ENCODE measurements at regions not wholly inside any gene's neighbourhood (a gene's known extent, or its start where the extent isn't known, plus 50 kb on each side); places are given as distances from the start of the nearest gene placed in this dataset.
"Not testable (repeated sequence)": the region's sequence is repeated elsewhere in the genome, so short reads cannot be mapped to it uniquely, and the experiment has no call there.

DNA sequence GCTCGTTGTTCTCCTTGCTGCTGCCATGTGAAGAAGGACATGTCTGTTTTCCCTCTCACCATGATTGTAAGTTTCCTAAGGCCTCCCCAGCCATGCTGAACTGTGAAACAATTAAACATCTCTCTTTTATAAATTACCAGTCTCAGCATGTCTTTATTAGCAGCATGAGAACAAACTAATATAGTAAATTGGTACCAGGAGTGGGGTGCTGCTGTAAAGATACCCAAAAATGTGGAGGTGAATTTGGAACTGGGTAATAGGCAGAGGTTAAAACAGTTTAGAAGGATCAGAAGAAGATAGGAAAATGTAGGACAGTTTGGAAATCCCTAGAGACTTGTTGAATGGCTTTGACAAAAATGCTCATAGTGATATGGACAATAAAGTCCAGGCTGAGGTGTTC is 576.7 kb downstream of the EPM2A start:
- DNase-seq (ENCODE audit: low read depth) = not testable (repeated sequence)

DNA sequence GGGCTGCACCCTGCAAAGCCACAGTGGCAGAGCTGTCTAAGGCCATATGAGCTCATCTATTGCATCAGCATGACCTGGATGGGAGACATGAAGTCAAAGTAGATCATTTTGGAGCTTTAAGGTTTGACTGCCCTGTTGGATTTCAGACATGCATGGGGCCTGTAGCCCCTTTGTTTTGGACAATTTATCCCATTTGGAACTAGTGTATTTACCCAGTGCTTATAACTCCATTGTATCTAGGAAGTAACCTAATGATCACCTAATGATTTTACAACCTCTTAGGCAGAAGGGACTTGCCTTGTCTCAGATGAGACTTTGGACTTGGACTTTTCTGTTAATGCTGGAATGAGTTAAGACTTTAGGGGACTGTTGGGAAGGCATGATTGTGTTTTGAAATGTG is 575.4 kb downstream of the EPM2A start:
- no peak for DNase-seq (ENCODE audit: low read depth)

DNA sequence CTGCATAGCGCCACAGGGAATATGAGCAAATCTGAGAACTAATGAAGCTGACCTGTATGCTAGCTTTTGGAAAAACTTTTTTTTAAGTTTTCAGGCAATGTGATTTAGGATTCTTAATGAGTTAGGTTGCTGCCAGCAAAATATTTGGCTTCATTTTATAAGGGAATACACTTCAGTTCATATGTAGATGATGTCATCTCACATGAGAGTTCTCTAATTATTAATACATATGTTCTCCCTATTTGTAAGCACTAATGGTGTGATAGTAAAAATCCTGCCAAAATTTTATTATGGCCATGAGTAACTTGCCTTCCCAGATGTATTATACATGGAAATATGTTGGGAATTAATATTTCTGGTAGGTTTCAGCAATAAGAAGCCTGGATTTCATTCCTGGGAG is 573.8 kb downstream of the EPM2A start:
- DNase-seq (ENCODE audit: low read depth) = no peak

DNA sequence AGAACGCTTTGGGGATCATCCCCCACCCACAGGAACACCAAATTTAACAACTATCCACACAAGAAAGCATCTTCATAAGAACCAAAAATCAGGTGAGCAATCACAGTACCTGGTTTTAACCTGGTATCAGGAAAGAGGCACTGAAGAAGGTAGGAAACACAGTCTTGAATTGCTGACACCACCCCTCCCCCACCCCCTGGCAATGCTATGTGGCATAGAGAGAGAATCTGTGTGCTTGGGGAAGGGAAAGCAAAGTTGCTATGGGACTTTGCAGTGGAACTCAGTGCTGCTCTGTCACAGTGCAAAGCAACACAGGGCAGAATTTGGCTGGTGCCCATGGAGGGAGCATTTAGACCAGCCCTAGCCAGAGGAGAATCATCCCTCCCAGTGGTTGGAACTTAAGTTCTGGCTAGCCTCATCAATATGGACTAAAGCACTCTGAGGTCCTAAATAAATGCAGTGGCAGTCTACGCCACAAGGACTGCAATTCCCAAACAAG is 565.5 kb downstream of the EPM2A start:
- no peak for DNase-seq (ENCODE audit: low read depth)

DNA sequence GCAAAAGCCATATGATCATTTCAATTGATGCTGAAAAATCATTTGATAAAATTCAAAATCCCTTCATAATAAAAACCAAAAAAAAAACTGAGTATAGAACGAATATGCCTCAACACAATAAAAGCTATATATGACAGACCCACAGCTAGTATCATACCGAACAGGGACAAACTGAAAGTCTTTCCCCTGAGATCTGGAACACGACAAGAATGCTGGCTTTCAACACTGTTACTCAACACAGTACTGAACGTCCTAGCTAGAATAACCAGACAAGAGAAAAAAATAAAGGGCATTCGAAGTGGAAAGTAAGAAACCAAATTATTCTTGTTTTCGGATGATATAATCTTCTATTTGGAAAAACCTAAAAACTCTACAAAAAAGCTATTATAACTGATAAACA is 559.9 kb downstream of the EPM2A start:
- DNase-seq (ENCODE audit: low read depth) = no peak

DNA sequence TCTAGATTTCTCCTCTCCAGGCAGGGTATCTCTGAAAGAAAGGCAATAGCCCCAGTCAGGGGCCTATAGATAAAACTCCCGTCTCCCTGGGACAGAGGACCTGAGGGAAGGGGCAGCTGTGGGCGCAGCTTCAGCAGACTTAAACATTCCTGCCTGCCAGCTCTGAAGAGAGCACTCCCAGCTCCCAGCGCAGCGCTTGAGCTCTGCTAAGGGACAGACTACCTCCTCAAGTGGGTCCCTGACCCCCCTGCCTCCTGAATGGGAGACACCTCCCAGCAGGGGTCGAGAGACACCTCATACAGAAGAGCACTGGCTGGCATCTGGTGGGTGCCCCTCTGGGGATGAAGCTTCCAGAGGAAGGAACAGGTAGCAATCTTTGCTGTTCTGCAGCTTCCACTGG is 556.9 kb downstream of the EPM2A start:
- DNase-seq (ENCODE audit: low read depth) = no peak

DNA sequence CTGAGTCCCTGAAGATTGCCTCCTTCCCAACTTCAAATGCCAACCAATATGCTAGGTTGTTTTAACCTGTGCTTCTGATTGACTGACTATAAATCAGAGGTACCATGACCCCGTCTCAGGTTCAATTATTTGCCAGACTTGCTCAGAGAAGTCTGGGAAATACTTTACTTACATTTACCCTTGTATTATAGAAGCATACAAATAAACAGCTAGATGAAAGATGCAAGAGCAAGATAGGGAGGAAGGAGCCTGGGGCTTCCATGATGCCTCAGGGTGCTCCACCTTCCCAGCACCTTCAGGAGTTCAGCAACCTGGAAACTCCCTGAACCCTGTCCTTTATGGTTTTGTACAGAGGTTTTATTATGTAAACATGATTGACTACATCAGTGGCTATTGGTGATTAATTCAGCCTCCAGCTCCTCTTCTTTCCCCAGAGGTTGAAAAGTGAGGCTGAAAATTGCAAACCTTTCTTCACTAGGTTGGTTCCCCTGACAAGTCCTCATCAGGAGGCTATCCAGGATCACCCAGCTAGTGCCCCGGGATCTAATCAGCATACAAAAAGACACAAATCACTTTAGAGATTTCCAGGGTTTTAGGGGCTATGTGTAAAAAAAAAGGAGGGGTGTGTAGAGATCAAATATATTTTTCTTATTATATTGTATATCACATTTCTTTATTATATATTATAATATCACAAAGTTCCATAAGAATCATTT is 547.7 kb downstream of the EPM2A start:
- DNase-seq (ENCODE audit: low read depth) = no peak

DNA sequence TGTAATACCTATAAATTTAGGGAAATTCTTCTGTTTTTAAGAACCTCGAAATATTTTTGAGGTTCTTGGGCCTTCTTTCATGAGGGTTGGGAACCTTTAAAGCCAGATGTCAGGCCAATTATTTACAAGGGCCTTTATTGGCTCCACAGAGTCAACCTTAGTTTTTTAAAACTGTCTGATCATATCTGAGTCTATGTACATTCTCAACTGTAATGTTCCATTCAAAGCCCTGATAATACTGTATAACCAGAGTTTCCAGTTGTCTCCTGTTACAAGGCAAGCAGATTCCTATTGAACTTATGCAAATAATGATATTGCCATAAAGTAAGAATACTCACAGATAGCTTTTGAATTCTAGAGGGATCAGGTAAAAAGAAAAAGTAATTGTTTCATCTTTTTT is 545.5 kb downstream of the EPM2A start:
- no peak for DNase-seq (ENCODE audit: low read depth)

DNA sequence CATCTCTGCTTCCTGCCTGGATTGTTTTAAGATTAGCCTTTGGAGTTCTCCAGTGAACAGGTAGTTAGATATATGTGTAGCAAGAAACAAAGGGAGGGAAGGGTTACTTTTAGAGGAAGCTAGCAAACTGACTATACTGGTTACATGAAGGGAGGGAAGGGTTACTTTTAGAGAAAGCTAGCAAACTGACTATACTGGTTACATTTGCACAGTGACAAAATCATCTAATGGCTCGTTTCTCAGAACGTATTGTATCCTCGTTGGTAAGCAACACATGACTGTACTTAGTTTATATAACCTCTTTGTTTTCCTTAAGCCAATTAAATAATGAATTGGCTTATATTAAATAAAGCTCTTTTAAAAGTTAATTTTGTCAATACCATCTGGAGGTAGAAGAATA is 540.9 kb downstream of the EPM2A start:
- DNase-seq (ENCODE audit: low read depth) = no peak

DNA sequence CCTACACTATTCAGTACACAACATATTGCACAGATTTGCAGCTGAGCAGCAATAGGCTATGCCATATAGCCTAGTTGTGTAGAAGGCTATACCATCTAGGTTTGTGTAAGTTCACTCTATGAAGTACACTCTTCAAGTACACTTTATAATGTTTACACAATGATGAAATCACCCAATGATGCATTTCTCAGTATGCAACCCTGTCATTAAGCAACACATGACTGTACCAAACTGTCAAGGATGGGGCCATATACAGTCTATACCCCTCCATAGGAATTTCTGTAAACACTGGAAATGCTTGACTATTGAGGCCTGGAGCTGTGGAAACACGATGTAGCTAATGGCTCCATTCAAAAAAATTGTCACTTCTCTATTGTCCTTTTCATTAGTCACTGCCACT is 535.4 kb downstream of the EPM2A start:
- DNase-seq (ENCODE audit: low read depth) = peak; percentile 51

DNA sequence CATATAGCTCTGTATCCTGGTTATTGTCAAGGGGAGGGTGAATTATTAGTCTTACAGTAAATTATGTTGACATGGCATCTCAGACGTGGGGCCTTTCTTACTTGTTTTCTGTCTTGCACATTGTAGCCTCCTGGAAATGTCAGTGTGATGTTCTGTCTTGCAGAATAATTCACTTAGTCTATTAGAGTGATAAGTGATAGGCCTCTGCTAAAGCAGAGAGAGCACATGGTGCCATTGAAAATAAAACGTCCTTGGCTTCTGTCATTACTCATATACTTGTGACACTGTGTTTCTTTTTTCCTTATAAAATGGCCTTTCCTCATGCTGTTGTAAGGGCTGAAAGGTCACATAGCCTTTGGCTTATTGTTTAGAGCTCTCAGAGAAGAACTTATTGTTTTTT is 531.0 kb downstream of the EPM2A start:
- no peak for DNase-seq (ENCODE audit: low read depth)

DNA sequence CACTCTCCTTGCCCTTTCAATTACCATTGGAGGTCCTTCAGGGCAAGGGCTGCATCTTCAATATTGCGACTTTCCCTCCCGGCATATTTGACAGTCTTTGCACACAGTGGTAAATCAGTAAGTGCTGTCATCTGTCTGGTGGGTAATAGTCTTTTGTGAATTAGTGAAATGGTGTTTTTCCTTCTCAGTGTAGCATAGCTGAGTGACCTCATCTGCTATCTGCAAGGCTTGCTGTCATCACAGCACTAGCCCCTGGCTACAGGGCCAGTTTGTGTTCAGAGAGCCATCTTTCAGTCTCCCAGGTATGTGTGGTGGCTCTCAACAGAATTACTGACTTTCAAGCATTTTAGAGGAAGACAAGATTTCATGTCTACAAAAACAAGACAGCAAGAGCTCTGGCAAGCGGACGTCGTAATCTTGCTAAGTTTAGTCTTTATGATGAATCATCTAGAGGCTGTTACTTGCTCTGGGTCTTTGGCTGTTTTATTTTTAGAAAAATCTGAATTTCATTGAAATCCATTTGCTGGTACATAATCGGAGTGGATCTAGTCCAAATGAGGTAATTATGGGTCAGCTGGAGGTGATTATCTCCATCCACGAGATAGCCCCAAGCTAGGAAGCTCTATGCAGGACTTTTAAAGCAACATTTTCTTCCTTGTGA is 528.9 kb downstream of the EPM2A start:
- DNase-seq (ENCODE audit: low read depth) = peak; percentile 47

DNA sequence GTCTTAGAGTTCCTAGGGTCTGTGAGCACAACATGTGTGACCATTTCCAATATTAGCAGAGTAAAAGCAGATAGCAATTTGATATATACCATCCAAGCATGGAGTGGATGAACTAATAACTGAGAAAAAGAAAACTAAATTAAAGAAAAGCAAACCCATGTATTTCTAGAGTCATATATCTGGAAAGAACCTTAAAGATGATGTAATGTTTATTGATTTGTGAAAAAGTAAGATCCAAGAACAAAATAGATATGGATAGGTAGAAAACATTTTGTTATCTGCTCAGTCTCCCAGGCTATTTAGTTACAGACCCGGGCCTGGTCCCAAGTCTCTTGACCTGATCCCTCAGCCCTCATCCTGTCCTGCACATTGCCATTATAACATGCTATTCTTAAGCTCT is 526.8 kb downstream of the EPM2A start:
- no peak for DNase-seq (ENCODE audit: low read depth)

DNA sequence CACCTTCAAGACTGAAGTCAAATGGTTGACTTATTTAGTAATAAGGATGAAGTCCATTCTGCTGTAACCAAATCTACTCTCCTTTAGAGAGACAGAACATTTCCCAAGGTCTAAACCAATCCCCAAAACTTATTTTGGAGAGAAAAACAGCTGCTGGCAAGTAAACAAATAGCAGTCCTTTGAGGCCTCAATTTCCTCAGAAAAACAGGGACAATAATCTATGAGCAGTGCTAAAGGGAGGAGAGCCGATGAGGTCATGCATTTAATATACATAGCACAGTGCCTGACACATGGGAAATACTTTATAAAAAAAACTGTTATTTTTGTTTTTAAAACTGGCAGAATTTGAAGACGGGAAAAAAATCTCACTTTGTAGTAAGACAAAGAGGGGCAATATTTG is 526.0 kb downstream of the EPM2A start:
- no peak for DNase-seq (ENCODE audit: low read depth)

DNA sequence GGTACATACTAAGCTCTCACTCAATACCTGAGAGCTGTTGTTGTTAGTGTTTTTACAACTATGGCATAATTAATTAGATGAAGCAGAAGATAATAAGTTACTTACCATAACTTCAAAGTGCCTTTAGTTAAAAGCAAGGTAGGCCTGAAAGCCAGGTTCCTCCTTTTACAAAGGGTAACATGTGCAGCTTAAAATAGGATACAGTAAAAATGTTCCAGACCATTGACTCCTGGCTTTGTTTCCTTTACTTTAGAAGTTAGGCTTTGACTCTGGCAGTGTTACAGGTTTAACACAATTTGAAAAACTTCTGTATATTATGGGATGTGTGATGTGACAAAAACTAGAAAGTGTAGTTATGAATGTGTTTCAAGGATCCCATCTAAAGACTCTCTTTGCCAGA is 522.5 kb downstream of the EPM2A start:
- DNase-seq (ENCODE audit: low read depth) = no peak

DNA sequence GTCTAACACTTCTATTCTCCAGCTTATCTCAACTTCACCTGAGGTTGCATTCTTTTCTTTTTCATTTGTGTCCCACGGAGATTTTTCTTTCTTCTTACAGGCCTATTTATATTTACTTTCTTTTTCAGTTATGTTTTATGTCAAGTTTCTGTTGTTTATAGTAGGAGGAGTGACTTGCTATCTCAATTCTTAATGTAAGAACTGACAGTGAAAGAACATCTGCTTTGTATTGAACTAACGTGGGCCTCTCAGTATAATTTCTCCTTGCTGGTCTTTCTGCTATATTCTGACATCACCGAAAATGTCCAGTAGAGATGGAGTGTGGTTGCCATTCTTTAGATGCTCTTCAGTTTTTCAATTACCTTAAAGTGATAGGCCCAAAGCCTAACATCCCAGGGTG is 521.7 kb downstream of the EPM2A start:
- no peak for DNase-seq (ENCODE audit: low read depth)

DNA sequence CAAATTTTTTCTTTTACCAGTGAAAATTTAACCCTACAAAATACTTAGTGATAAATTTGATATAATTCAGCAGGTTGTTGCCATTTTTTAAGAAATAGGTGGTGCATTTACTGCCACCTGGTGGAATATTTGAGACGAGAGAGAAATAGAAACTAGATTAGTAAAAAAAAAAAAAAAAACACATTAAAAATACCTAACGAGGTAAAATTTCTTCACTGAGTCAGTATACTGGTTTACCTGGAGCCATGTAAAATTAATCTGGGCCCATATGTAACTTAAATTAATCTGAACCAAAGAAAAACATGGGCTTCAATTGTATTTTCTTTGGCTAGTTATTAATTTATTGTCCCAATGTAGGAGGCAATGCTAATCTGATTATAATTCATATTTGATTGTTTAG is 520.8 kb downstream of the EPM2A start:
- peak; percentile 29 for DNase-seq (ENCODE audit: low read depth)

DNA sequence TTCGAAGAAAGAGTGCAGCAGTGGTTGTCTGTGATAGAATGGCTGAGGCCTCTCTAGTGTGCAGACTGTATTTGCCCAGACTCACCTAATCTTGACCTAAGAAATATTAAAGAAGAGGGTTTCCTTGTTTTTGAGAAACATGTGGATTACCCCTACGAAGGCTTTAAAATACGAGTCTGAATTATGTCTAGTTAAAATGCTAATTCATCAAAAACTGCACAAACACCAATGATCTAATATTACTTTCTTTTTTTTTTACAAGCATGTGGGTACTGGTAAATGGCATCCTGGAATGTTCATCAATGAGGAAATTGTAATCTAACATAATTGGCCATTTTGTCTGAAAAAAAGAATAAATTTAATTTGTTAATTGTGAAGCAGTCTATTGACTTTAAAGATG is 510.9 kb downstream of the EPM2A start:
- no peak for DNase-seq (ENCODE audit: low read depth)

DNA sequence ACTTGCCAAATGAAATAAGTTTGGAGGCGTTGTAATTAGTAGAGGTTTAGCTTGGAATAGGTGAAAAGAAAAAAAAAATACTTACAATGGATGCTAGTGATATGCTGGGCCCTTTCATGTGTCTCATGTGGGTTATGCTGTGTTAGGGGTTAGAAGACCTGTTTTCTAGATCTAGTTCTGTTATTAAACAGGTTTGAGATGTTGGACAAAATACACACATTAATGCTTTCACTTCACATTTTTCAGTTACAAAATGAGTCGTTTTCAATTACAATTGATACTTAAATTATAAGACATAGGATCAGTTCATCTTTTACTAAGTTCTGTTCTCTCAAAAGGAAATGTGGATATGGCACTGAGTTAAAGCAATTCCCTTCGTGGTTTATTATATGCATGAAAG is 509.8 kb downstream of the EPM2A start:
- no peak for DNase-seq (ENCODE audit: low read depth)

DNA sequence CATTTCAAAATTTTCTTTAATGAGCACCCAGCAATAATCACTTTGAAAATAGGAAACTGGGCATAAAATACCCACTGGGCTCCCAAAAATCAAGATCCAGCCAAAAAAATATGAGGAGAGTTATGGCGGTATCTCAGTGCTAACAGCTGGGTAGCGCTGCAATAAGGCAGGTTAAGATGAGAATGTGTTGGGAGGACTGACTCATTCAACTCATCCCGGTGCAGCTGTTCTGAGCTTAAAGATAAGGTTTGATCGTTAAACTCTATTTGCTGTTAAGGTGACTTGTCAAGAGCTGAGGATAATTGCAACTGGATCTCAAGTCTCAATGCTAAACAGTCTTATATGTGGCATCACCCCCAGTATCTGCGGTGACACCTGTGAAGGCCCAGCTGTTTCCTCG is 507.7 kb downstream of the EPM2A start:
- DNase-seq (ENCODE audit: low read depth) = no peak

DNA sequence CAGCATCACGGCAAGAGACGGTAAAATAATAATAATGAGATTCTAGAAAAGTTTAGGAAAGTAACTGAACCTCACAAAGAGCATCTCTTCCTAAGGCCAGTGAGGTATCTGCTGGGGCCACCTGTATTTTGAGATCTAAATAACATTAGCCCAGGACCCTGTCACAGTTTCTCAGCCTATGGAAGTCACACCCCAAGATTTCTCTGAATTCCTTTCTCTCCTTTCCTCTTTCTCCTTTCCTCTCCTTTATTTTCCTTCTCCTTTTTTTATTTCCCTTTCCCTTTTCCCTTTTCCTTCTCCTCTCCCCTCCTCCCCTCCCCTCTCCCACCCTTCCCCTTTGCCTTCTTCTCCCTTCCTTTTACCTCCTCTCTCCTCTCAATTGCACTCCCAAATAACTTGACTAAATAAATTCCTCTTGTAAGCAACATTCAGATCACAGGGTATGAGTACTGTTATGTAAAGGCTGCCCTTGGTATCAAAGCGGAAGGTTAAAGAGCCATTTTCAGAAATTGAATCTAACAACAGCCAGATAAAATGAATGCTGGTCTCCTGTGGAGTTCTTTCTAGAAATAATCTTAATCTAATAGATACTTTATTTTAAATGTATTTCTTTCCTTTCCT is 506.2 kb downstream of the EPM2A start:
- DNase-seq (ENCODE audit: low read depth) = no peak

DNA sequence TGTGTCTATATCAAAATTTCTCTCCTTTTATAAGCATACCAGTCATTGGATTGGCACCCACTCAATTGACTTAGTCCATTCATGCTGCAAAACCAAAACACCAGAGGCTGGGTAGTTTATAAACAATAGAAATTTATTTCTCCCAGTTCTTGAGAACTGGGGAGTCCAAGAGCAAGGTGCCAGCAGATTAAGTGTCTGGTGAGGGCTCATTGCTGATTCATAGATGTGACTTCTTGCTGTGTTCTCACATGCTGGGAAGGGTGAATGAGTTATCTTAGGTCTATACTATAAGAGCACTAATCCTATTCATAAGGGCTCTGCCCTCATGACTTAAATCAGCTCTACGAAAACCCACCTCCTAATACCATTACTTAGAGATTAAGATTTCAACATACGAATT is 501.4 kb downstream of the EPM2A start:
- DNase-seq (ENCODE audit: low read depth) = no peak

DNA sequence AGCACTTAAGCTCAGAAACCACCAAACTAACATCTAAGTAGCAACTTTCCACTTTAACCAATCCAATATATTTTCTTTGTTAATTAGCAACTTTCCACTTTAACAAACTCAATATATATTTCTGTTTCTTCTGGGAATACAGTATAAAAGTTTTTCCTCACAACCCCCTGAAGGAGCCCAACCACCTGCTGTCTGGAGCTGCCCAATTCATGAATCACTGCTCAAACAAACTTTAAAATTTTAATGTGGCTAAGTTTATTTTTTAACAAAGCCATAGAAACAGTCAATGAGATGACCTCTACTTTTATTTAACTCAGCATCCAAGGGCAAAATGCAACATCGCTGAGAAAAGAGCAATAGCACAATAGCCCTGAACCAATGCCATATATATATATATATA is 500.1 kb downstream of the EPM2A start:
- DNase-seq (ENCODE audit: low read depth) = no peak

DNA sequence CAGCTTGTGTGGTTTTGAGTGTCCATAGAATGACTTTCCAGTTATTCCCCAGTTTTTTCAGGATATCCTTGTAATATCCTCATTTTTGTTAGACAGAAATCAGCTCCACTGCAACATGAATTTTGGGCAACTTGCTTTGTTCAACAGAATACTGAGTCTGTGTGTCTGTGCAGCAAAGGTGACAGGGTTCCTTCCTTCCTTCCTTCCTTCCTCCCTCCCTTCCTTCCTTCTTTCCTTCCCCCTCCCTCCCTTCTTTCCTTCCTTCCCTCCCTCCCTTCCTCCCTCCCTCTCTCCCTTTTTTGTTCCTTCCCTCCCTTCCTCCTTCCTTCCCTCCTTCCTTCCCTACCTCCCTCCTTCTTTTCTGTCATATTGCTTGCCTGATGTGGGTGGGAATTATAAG is 496.5 kb downstream of the EPM2A start:
- no peak for DNase-seq (ENCODE audit: low read depth)
